IPS-15b (cell line): ENCODE measurements at regions not wholly inside any gene's neighbourhood (a gene's known extent, or its start where the extent isn't known, plus 50 kb on each side); places are given as distances from the start of the nearest gene placed in this dataset.
"Not testable (repeated sequence)": the region's sequence is repeated elsewhere in the genome, so short reads cannot be mapped to it uniquely, and the experiment has no call there.

Experiments
- H3K27me3 ChIP-seq: one replicate; pipeline ENCODE4 v1.6.1; 2013; ENCODE audit warnings: low read length; ENCODE audit not compliant: control insufficient read depth, insufficient read depth
- H3K36me3 ChIP-seq: one replicate; pipeline ENCODE4 v1.6.1; 2013; ENCODE audit warnings: low read length; ENCODE audit not compliant: control insufficient read depth, insufficient read depth
- H3K4me1 ChIP-seq: one replicate; pipeline ENCODE4 v1.6.1; 2013; ENCODE audit warnings: mild to moderate bottlenecking, low read length; ENCODE audit not compliant: control insufficient read depth, insufficient read depth
- H3K4me3 ChIP-seq: one replicate; pipeline ENCODE4 v1.5.1; 2013; ENCODE audit warnings: low read depth, low read length
- H3K9ac ChIP-seq: one replicate; pipeline ENCODE4 v1.6.1; 2013; ENCODE audit warnings: low read depth, mild to moderate bottlenecking, low read length
- H3K9me3 ChIP-seq: one replicate; pipeline ENCODE4 v1.6.1; 2013; ENCODE audit warnings: mild to moderate bottlenecking, low read length; ENCODE audit not compliant: control insufficient read depth, insufficient read depth

DNA sequence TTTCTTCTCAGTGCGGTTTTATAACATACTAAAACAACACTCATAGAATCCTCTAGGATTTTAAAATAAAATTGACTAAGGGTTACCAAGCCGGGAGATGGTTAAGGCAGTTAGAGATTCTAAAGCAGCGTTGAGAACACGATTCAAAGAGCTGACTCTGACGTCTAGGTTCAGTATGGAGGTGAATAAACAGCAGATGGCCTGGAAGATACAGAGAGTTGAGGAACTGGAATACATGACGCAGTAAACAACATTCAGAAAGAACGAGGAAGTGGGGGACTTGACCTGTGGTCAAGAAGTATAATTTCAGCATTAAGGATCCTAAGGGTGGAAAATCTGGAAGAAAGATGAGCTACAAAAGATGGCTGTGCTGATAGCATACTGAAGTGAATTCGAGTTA, 68.4 kb upstream of the NBPF26 start:
- H3K4me3 ChIP-seq, H3K9me3 ChIP-seq, H3K9ac ChIP-seq, H3K36me3 ChIP-seq, H3K27me3 ChIP-seq, H3K4me1 ChIP-seq: not testable (repeated sequence)

DNA sequence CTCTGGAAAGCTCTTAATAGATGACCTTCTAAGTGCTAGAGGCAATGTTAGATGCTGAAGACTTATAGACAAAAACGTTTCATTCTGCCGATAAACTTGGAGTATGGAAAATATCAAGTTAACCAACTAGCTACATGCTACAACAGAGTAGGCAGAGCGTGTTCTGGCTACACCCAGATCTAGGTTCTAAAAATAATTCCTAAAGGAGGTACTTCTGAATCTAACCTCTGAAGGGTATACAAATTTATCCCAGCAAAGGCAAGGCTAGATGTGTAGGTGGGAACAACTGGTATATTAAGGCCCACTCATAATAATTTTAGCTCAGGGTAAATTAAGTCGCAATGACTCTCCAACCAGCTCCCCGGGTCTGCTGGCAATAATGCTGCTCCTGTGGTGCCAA, 67.6 kb upstream of the NBPF26 start:
- not testable (repeated sequence) for H3K4me3 ChIP-seq, H3K9ac ChIP-seq, H3K4me1 ChIP-seq, H3K27me3 ChIP-seq, H3K36me3 ChIP-seq, H3K9me3 ChIP-seq

GRCh38 chr1:120657804-120658203, 65.9 kb upstream of the NBPF26 start:
- H3K27me3 ChIP-seq, H3K9me3 ChIP-seq, H3K9ac ChIP-seq, H3K4me3 ChIP-seq, H3K36me3 ChIP-seq, H3K4me1 ChIP-seq: not testable (repeated sequence)

DNA sequence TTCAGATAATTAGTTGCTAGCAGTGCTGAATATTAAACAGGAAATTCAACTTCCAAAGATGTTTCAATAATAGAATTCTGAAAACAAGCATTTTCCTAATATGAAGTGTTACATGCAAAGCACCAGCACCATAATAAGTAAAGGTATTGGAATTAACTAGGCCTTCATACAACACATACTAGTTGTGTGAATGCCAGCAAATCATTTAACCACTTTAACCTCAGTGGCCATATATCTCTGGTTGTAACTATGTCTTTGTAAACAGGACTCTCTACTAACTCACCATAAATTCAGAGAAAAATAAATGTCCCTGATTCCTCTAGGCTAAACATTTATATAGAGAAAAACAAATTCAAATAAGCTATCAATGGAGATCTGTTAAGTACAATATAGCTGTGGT, 65.1 kb upstream of the NBPF26 start:
- H3K36me3 ChIP-seq, H3K4me1 ChIP-seq, H3K9ac ChIP-seq, H3K9me3 ChIP-seq, H3K4me3 ChIP-seq, H3K27me3 ChIP-seq: not testable (repeated sequence)

GRCh38 chr1:120659133-120659532, 64.6 kb upstream of the NBPF26 start:
- H3K27me3 ChIP-seq, H3K4me3 ChIP-seq, H3K9me3 ChIP-seq, H3K36me3 ChIP-seq, H3K4me1 ChIP-seq, H3K9ac ChIP-seq: not testable (repeated sequence)

- not testable (repeated sequence) for H3K4me3 ChIP-seq, H3K4me1 ChIP-seq, H3K27me3 ChIP-seq, H3K36me3 ChIP-seq, H3K9me3 ChIP-seq, H3K9ac ChIP-seq
Measured at GRCh38 chr1:120664376-120665249, 59.1 kb upstream of the NBPF26 start.

GRCh38 chr1:120665250-120665577, 58.5 kb upstream of the NBPF26 start:
- H3K4me1 ChIP-seq, H3K9me3 ChIP-seq, H3K4me3 ChIP-seq, H3K9ac ChIP-seq, H3K27me3 ChIP-seq, H3K36me3 ChIP-seq: not testable (repeated sequence)

DNA sequence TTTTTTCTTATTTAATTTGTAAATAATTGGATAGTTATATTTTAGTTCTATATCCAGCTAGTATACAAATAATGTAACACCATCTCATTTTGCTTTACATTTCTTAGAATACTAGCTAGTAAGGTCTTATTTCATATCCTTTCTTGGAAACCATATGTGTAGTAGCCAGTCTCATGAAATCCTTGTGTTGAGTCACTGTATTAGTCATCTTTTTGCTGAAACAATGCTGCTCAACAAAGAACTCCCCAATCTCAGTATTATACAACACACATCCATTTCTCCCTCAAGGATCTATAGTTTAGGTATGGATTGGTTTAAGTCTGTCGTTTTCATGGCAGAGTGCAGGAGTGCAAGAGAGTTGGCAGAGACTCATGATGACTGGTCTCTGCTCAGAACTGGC, 55.6 kb upstream of the NBPF26 start:
- H3K36me3 ChIP-seq, H3K9ac ChIP-seq, H3K4me3 ChIP-seq, H3K4me1 ChIP-seq, H3K27me3 ChIP-seq, H3K9me3 ChIP-seq: not testable (repeated sequence)
